SK-N-SH (cell line): ENCODE measurements at regions not wholly inside any gene's neighbourhood (a gene's known extent, or its start where the extent isn't known, plus 50 kb on each side); places are given as distances from the start of the nearest gene placed in this dataset.

Experiments used
- CTCF ChIA-PET: fragments of 300-600, 350-600 bp; formaldehyde crosslinking; extraction: SDS; loops from one replicate; lab custom pipeline; 2021; lab: Yijun Ruan, JAX
- POLR2A ChIA-PET: fragments of 350-600 bp; sonication (Branson Sonifier 250); formaldehyde crosslinking; extraction: SDS; loops from one replicate; lab custom pipeline; 2020; ENCODE audit warnings: antibody characterized with exemption, inconsistent platforms; lab: Yijun Ruan, JAX
- DNase-seq: peaks from one replicate; pipeline ENCODE4 v3.0.0; 2012
- H2AFZ ChIP-seq: fragments of 200-600 bp; sonication (generic); 2 replicates; pipeline ENCODE4 v1.8.1; 2016; ENCODE audit warnings: antibody characterized with exemption, mild to moderate bottlenecking, low read depth
- H3F3A ChIP-seq: fragments of 200-600 bp; sonication (generic); replicated peaks from 2 replicates; pipeline ENCODE3; 2016; ENCODE audit warnings: antibody characterized with exemption, mild to moderate bottlenecking; ENCODE audit not compliant: insufficient read depth
- H3K27ac ChIP-seq, 2 experiments: fragments of 200-500 bp in 1 of 2; fragments of 200-600 bp in 1 of 2; sonication (Bioruptor generic) in 1 of 2; sonication (generic), shearing (Covaris generic) in 1 of 2; 2 replicates each; pipeline versions ENCODE4 v1.5.1 to v1.6.1; 2014 to 2016; ENCODE audit warnings: low read depth in 2 of 2, inconsistent platforms in 1 of 2, low read length in 1 of 2, mild to moderate bottlenecking in 1 of 2, mixed read lengths in 1 of 2
- H3K27me3 ChIP-seq: fragments of 200-600 bp; sonication (generic), shearing (Covaris generic); 2 replicates; pipeline ENCODE4 v1.6.1; 2016; ENCODE audit warnings: mixed run types; ENCODE audit not compliant: insufficient read depth
- H3K36me3 ChIP-seq, 2 experiments: fragments of 200-500 bp in 1 of 2; fragments of 200-600 bp in 1 of 2; sonication (Bioruptor generic) in 1 of 2; sonication (generic) in 1 of 2; replicated peaks in 1 of 2; 2 replicates each; pipeline versions ENCODE3 to v1.5.1; 2014 to 2016; ENCODE audit warnings: low read length in 1 of 2, mild to moderate bottlenecking in 1 of 2; ENCODE audit not compliant: insufficient read depth in 2 of 2, control insufficient read depth in 1 of 2
- H3K4me1 ChIP-seq, 2 experiments: fragments of 200-500 bp in 1 of 2; fragments of 200-600 bp in 1 of 2; sonication (Bioruptor generic) in 1 of 2; sonication (generic), shearing (Covaris generic) in 1 of 2; 2 replicates each; pipeline versions ENCODE4 v1.5.1 to v1.6.1; 2014 to 2016; ENCODE audit warnings: low read depth in 1 of 2, low read length in 1 of 2, mixed run types in 1 of 2; ENCODE audit not compliant: insufficient read depth in 2 of 2, control insufficient read depth in 1 of 2
- H3K4me2 ChIP-seq: fragments of 200-600 bp; sonication (generic), shearing (Covaris generic); 2 replicates; pipeline ENCODE4 v1.6.1; 2017; ENCODE audit warnings: mixed run types
- H3K4me3 ChIP-seq, 2 experiments: fragments of 200-500 bp in 1 of 2; fragments of 200-600 bp in 1 of 2; sonication (Bioruptor generic) in 1 of 2; sonication (generic), shearing (Covaris generic) in 1 of 2; 2 replicates each; pipeline versions ENCODE4 v1.5.1 to v1.8.1; 2014 to 2016; ENCODE audit warnings: low read depth in 2 of 2, inconsistent platforms in 1 of 2, low read length in 1 of 2, mild to moderate bottlenecking in 1 of 2, mixed read lengths in 1 of 2, moderate library complexity in 1 of 2
- H3K79me2 ChIP-seq: fragments of 200-600 bp; sonication (generic); 2 replicates; pipeline ENCODE4 v1.8.1; 2017; ENCODE audit warnings: mild to moderate bottlenecking; ENCODE audit not compliant: insufficient read depth
- H3K9ac ChIP-seq: fragments of 200-600 bp; sonication (generic); 2 replicates; pipeline ENCODE4 v1.6.1; 2017; ENCODE audit warnings: mixed run types
- H3K9me2 ChIP-seq: fragments of 200-600 bp; sonication (generic); 2 replicates; pipeline ENCODE4 v1.6.1; 2017; ENCODE audit warnings: mixed run types
- H3K9me3 ChIP-seq: fragments of 200-600 bp; sonication (generic); 2 replicates; pipeline ENCODE4 v1.6.1; 2017; ENCODE audit warnings: mixed run types, mild to moderate bottlenecking, moderate library complexity
- H4K20me1 ChIP-seq: fragments of 200-600 bp; sonication (generic); 2 replicates; pipeline ENCODE4 v1.6.1; 2017; ENCODE audit warnings: mild to moderate bottlenecking, mixed run types; ENCODE audit not compliant: insufficient read depth
- ELF1 ChIP-seq: IDR thresholded peaks from 2 replicates; pipeline ENCODE4 v1.4.0; 2012
- FOSL2 ChIP-seq: IDR thresholded peaks from 2 replicates; pipeline ENCODE4 v1.4.0; 2012; ENCODE audit warnings: low read depth, mild to moderate bottlenecking, moderate library complexity, borderline replicate concordance
- GATA2 ChIP-seq: sonication (generic); formaldehyde crosslinking; IDR thresholded peaks from 2 replicates; pipeline ENCODE4 v1.5.0; 2020; ENCODE audit warnings: mild to moderate bottlenecking, missing genetic modification reagents
- IRF3 ChIP-seq: fragments of 150-350 bp; IDR thresholded peaks from 2 replicates; pipeline ENCODE4 v1.6.1; 2016; ENCODE audit warnings: mild to moderate bottlenecking, low read depth, low read length
- NFIC ChIP-seq: IDR thresholded peaks from 2 replicates; pipeline ENCODE4 v1.4.0; 2012; ENCODE audit warnings: borderline replicate concordance
- POLR2AphosphoS5 ChIP-seq: IDR thresholded peaks from 2 replicates; pipeline ENCODE4 v1.6.1; 2012; ENCODE audit warnings: low read depth, low read length
- YY1 ChIP-seq: IDR thresholded peaks from 2 replicates; pipeline ENCODE4 v1.4.0; 2012; ENCODE audit warnings: low read depth, mild to moderate bottlenecking
- ZBTB33 ChIP-seq: IDR thresholded peaks from 2 replicates; pipeline ENCODE4 v1.4.0; 2012; ENCODE audit warnings: low read depth, borderline replicate concordance
- WGBS: methylation state at CpG from one replicate; pipeline ENCODE4 v1.1.6; 2017; ENCODE audit warnings: low lambda C conversion rate; 5-methylcytosine and 5-hydroxymethylcytosine counted together
- TF ChIP-seq, protein P1 (sequence below): IDR thresholded peaks from 2 replicates; pipeline ENCODE4 v1.6.1; 2012; ENCODE audit warnings: mild to moderate bottlenecking, low read depth, low read length, moderate library complexity
- TF ChIP-seq, protein P2 (sequence below): IDR thresholded peaks from 2 replicates; pipeline ENCODE4 v1.4.0; 2012; ENCODE audit warnings: low read depth, borderline replicate concordance

- TF ChIP-seq FOSL2 (no peak), GATA2 (CRISPR knock-in tag) (no peak), IRF3 (no peak), ZBTB33 (no peak)
- TF ChIP-seq, all 33 proteins: peak for 3
These were observed 475.6 kb downstream of the PDZRN4 start (continued) for GRCh38 chr12:41663598-41664265.

DNA sequence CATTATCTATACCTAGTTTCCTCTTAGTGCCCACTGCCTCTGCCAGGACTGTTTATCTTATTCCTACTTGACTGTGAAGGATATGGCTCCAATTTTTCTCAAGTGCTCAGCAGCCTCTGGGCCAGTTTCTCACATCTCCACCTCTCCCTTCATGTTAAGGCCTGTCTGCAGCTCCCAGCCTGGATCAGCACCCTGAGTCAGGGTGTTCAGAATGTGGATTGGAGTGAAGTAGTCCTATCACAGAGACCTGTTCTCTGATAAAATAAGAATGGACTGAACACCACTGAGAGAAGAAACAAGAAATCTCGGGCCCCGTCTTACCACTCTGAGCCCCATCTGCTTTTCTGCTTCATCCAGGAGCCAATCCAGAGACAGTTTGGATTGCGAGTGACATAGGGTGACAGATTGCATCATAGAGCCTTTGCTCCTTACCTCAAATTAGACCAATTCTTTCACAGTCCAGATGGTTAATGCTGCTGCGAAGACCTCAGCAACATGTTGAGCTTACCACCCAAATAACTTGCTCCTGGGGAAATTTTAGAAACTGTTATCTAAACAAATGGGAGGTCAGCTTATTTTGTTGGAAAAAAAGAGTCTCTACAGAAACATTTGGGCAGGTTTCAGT lies 473.1 kb downstream of the PDZRN4 start:
- H3K27ac ChIP-seq = no peak overlapping the region
- H3K9ac ChIP-seq = no peak overlapping the region
- H4K20me1 ChIP-seq = no peaks in the 10 kb centered on the region
- POLR2A ChIA-PET = no interaction called here
- H3K4me2 ChIP-seq = no peak overlapping the region
- H3F3A ChIP-seq = no peaks in the 10 kb centered on the region
- H3K9me2 ChIP-seq = no peaks in the 10 kb centered on the region
- WGBS = 79% methylated on average over 4 of the region's 4 CpGs
- no peaks in the 10 kb centered on the region for H3K27me3 ChIP-seq
- no peaks in the 10 kb centered on the region for H3K79me2 ChIP-seq
- no peak overlapping the region for H2AFZ ChIP-seq
- no peak overlapping the region for H3K4me3 ChIP-seq
- H3K36me3 ChIP-seq = no peaks in the 10 kb centered on the region
- no peaks in the 10 kb centered on the region for H3K4me1 ChIP-seq
- TF ChIP-seq YY1 = no peak
- TF ChIP-seq, protein P1, sequence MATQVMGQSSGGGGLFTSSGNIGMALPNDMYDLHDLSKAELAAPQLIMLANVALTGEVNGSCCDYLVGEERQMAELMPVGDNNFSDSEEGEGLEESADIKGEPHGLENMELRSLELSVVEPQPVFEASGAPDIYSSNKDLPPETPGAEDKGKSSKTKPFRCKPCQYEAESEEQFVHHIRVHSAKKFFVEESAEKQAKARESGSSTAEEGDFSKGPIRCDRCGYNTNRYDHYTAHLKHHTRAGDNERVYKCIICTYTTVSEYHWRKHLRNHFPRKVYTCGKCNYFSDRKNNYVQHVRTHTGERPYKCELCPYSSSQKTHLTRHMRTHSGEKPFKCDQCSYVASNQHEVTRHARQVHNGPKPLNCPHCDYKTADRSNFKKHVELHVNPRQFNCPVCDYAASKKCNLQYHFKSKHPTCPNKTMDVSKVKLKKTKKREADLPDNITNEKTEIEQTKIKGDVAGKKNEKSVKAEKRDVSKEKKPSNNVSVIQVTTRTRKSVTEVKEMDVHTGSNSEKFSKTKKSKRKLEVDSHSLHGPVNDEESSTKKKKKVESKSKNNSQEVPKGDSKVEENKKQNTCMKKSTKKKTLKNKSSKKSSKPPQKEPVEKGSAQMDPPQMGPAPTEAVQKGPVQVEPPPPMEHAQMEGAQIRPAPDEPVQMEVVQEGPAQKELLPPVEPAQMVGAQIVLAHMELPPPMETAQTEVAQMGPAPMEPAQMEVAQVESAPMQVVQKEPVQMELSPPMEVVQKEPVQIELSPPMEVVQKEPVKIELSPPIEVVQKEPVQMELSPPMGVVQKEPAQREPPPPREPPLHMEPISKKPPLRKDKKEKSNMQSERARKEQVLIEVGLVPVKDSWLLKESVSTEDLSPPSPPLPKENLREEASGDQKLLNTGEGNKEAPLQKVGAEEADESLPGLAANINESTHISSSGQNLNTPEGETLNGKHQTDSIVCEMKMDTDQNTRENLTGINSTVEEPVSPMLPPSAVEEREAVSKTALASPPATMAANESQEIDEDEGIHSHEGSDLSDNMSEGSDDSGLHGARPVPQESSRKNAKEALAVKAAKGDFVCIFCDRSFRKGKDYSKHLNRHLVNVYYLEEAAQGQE = no peak
- TF ChIP-seq, protein P2, sequence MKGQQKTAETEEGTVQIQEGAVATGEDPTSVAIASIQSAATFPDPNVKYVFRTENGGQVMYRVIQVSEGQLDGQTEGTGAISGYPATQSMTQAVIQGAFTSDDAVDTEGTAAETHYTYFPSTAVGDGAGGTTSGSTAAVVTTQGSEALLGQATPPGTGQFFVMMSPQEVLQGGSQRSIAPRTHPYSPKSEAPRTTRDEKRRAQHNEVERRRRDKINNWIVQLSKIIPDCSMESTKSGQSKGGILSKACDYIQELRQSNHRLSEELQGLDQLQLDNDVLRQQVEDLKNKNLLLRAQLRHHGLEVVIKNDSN = no peak
- no peak for TF ChIP-seq ELF1
- no peak for TF ChIP-seq POLR2AphosphoS5
- no peak for TF ChIP-seq NFIC
- TF ChIP-seq, all 33 proteins: peak for 0
- DNase-seq = no peak
- H3K9me3 ChIP-seq = no peaks in the 10 kb centered on the region
- CTCF ChIA-PET = interaction anchor here (3.4 kb wide), 1 partner anchor 363 kb away, joined by 13 read pairs; no protein-coding TSS in a partner anchor
